Esophagus squamous epithelium (tissue), 5 donors: ENCODE measurements at regions not wholly inside any gene's neighbourhood (a gene's known extent, or its start where the extent isn't known, plus 50 kb on each side); places are given as distances from the start of the nearest gene placed in this dataset.
"Not testable (repeated sequence)": the region's sequence is repeated elsewhere in the genome, so short reads cannot be mapped to it uniquely, and the experiment has no call there.

ENCODE experiments used
- DNase-seq: peaks from one replicate; lab custom pipeline; 2025; lab: John Stamatoyannopoulos, UW
- H3K27ac ChIP-seq, 4 donors: fragments of 200-600 bp; sonication (generic); one replicate each; pipeline ENCODE4 v1.5.1; 2016 to 2019; ENCODE audit warnings: mild to moderate bottlenecking in 1 of 4
- H3K27me3 ChIP-seq, 4 donors: fragments of 200-600 bp; sonication (generic); 1 replicate in 3 of 4; 2 replicates in 1 of 4; pipeline versions ENCODE4 v1.5.1 to v1.6.0; 2017 to 2021; ENCODE audit warnings: antibody characterized with exemption in 1 of 4
- H3K36me3 ChIP-seq, 3 donors: fragments of 200-600 bp; sonication (generic); one replicate each; pipeline ENCODE4 v1.5.1; 2016 to 2019
- H3K4me1 ChIP-seq, 3 donors: fragments of 200-600 bp; sonication (generic); one replicate each; pipeline ENCODE4 v1.5.1; 2017 to 2019
- H3K4me3 ChIP-seq, 4 donors: fragments of 200-600 bp; sonication (generic); 1 replicate in 3 of 4; 2 replicates in 1 of 4; pipeline ENCODE4 v1.5.1; 2016 to 2019; ENCODE audit warnings: mild to moderate bottlenecking in 2 of 4, moderate library complexity in 1 of 4
- H3K9me3 ChIP-seq, 3 donors: fragments of 200-600 bp; sonication (generic); one replicate each; pipeline ENCODE4 v1.5.1; 2016 to 2019
- CTCF ChIP-seq, 6 experiments: fragments of 450-650 bp in 4 of 6; fragments of 200-600 bp in 2 of 6; sonication (generic) in 2 of 6; IDR thresholded peaks; one replicate each; pipeline ENCODE4 v1.5.1; 2016 to 2019; ENCODE audit warnings: antibody characterized with exemption in 6 of 6, mild to moderate bottlenecking in 4 of 6, moderate library complexity in 4 of 6
- POLR2A ChIP-seq, 4 donors: fragments of 450-650 bp; IDR thresholded peaks; one replicate each; pipeline ENCODE4 v1.6.1; 2017; ENCODE audit warnings: antibody characterized with exemption in 4 of 4, mild to moderate bottlenecking in 4 of 4, moderate library complexity in 3 of 4
- WGBS, 2 donors: methylation state at CpG; one replicate each; pipeline ENCODE4 v1.1.5; 2018; 5-methylcytosine and 5-hydroxymethylcytosine counted together
- intact Hi-C: fragments of 100-400 bp; cut with DNase I; formaldehyde crosslinking; loops from one replicate; pipeline ENCODE4 v1.15.0; 2022
- donor health status: DM: yes; HTN: yes; CAD: no.

- Histone ChIP-seq H3K4me1 (no peaks in the 10 kb centered on the region), H3K36me3 (no peaks in the 10 kb centered on the region), H3K9me3 (peaks cover 0 to 4% (median 0%) of the 10 kb centered on the region in 3 donors), H3K27me3 (no peaks in the 10 kb centered on the region), H3K4me3 (no peak overlapping the region), H3K27ac (no peak overlapping the region)
- 55 to 64% methylated on average over 2 of the region's 2 CpGs for WGBS, 2 donors
- intact Hi-C loops = no loop called here
- no peak for DNase-seq
- no peak for TF ChIP-seq CTCF (IDR thresholded peaks at IDR 0.05)
- TF ChIP-seq POLR2A (IDR thresholded peaks at IDR 0.05) = no peak
These were observed 453.2 kb upstream of the NUDT12 start for GRCh38 chr5:104015765-104016164.

- H3K4me1 ChIP-seq, DNase-seq, H3K36me3 ChIP-seq, H3K9me3 ChIP-seq, H3K4me3 ChIP-seq, H3K27me3 ChIP-seq, H3K27ac ChIP-seq, intact Hi-C loops: not testable (repeated sequence)
- WGBS, 2 donors = 65 to 74% methylated on average over 3 to 4 of the region's 4 CpGs
These were observed 440.2 kb upstream of the NUDT12 start for GRCh38 chr5:104002783-104003182.

- no peaks in the 10 kb centered on the region for H3K9me3 ChIP-seq
- TF ChIP-seq CTCF (IDR thresholded peaks at IDR 0.05) (no peak), POLR2A (IDR thresholded peaks at IDR 0.05) (no peak)
- no peak overlapping the region for H3K27ac ChIP-seq
- no peak overlapping the region for H3K4me3 ChIP-seq
- WGBS, 2 donors = 51 to 68% methylated on average over 2 of the region's 2 CpGs
- intact Hi-C loops = no loop called here
- DNase-seq = no peak
- no peaks in the 10 kb centered on the region for H3K36me3 ChIP-seq
- no peaks in the 10 kb centered on the region for H3K27me3 ChIP-seq
- H3K4me1 ChIP-seq = no peaks in the 10 kb centered on the region
These were observed 438.5 kb upstream of the NUDT12 start for GRCh38 chr5:104001136-104001535.

GRCh38 chr5:103993031-103993430 is 430.4 kb upstream of the NUDT12 start:
- H3K9me3 ChIP-seq = no peaks in the 10 kb centered on the region
- TF ChIP-seq CTCF (IDR thresholded peaks at IDR 0.05) (no peak), POLR2A (IDR thresholded peaks at IDR 0.05) (no peak)
- H3K27ac ChIP-seq = no peak overlapping the region
- H3K4me3 ChIP-seq = no peak overlapping the region
- no peaks in the 10 kb centered on the region for H3K36me3 ChIP-seq
- no peaks in the 10 kb centered on the region for H3K27me3 ChIP-seq
- intact Hi-C loops = no loop called here
- 38 to 47% methylated on average over 1 of the region's 1 CpG for WGBS, 2 donors
- DNase-seq = no peak
- H3K4me1 ChIP-seq = no peaks in the 10 kb centered on the region

GRCh38 chr5:103990064-103990463 is 427.5 kb upstream of the NUDT12 start:
- intact Hi-C loops = no loop called here
- Histone ChIP-seq H3K27ac (no peak overlapping the region), H3K4me3 (no peak overlapping the region), H3K4me1 (no peaks in the 10 kb centered on the region), H3K27me3 (no peaks in the 10 kb centered on the region), H3K9me3 (no peaks in the 10 kb centered on the region), H3K36me3 (no peaks in the 10 kb centered on the region)
- no peak for TF ChIP-seq CTCF (IDR thresholded peaks at IDR 0.05)
- no peak for TF ChIP-seq POLR2A (IDR thresholded peaks at IDR 0.05)
- 77 to 83% methylated on average over 4 of the region's 4 CpGs for WGBS, 2 donors
- no peak for DNase-seq

- Histone ChIP-seq H3K27me3 (no peaks in the 10 kb centered on the region), H3K4me3 (no peak overlapping the region), H3K27ac (no peak overlapping the region), H3K36me3 (no peaks in the 10 kb centered on the region), H3K9me3 (no peaks in the 10 kb centered on the region), H3K4me1 (no peaks in the 10 kb centered on the region)
- DNase-seq = no peak
- intact Hi-C loops = no loop called here
- TF ChIP-seq POLR2A (IDR thresholded peaks at IDR 0.05) = no peak
- no peak for TF ChIP-seq CTCF (IDR thresholded peaks at IDR 0.05)
- 68 to 78% methylated on average over 4 of the region's 4 CpGs for WGBS, 2 donors
These were observed 419.0 kb upstream of the NUDT12 start for GRCh38 chr5:103981592-103981991.
